Inferior parietal cortex (tissue), 1 donor: ENCODE measurements at regions not wholly inside any gene's neighbourhood (a gene's known extent, or its start where the extent isn't known, plus 50 kb on each side); places are given as distances from the start of the nearest gene placed in this dataset.
"Not testable (repeated sequence)": the region's sequence is repeated elsewhere in the genome, so short reads cannot be mapped to it uniquely, and the experiment has no call there.

Experiments
- DNase-seq: peaks from one replicate; pipeline ENCODE4 v3.0.0-alpha.2; 2016; ENCODE audit errors: extremely low spot score

GRCh38 chr16:22572331-22573224, 61.9 kb downstream of the NPIPB5 start:
- DNase-seq = peak; percentile 27

GRCh38 chr16:22573225-22573530, 62.5 kb downstream of the NPIPB5 start:
- not testable (repeated sequence) for DNase-seq

- DNase-seq = not testable (repeated sequence)
These were observed 65.8 kb downstream of the NPIPB5 start for GRCh38 chr16:22576506-22576905.

- DNase-seq = not testable (repeated sequence)
These were observed 72.5 kb downstream of the NPIPB5 start for GRCh38 chr16:22583195-22583594.

GRCh38 chr16:22584459-22584858, 73.8 kb downstream of the NPIPB5 start:
- not testable (repeated sequence) for DNase-seq

GRCh38 chr16:22584941-22585340, 74.2 kb downstream of the NPIPB5 start:
- not testable (repeated sequence) for DNase-seq

GRCh38 chr16:22585431-22585830, 74.7 kb downstream of the NPIPB5 start:
- not testable (repeated sequence) for DNase-seq

GRCh38 chr16:22586732-22587131, 76.0 kb downstream of the NPIPB5 start:
- DNase-seq = not testable (repeated sequence)

- not testable (repeated sequence) for DNase-seq
These were observed 79.1 kb downstream of the NPIPB5 start for GRCh38 chr16:22589757-22590156.

GRCh38 chr16:22596445-22597045, 85.9 kb downstream of the NPIPB5 start:
- not testable (repeated sequence) for DNase-seq

GRCh38 chr16:22603744-22604143, 93.1 kb downstream of the NPIPB5 start:
- DNase-seq = not testable (repeated sequence)

GRCh38 chr16:22606619-22607018, 95.9 kb downstream of the NPIPB5 start:
- not testable (repeated sequence) for DNase-seq

GRCh38 chr16:22609798-22610197, 99.1 kb downstream of the NPIPB5 start:
- not testable (repeated sequence) for DNase-seq

GRCh38 chr16:22611128-22611527, 100.4 kb downstream of the NPIPB5 start:
- not testable (repeated sequence) for DNase-seq

- DNase-seq = no peak
These were observed 103.7 kb downstream of the NPIPB5 start for GRCh38 chr16:22614271-22614947.

- no peak for DNase-seq
These were observed 108.2 kb downstream of the NPIPB5 start for GRCh38 chr16:22618842-22619241.

GRCh38 chr16:22621586-22622155, 111.0 kb downstream of the NPIPB5 start:
- no peak for DNase-seq

- DNase-seq = no peak
These were observed 112.0 kb downstream of the NPIPB5 start for GRCh38 chr16:22622703-22623102.

- DNase-seq = no peak
These were observed 112.7 kb downstream of the NPIPB5 start for GRCh38 chr16:22623351-22623781.

- DNase-seq = no peak
These were observed 113.5 kb downstream of the NPIPB5 start for GRCh38 chr16:22624038-22624799.

GRCh38 chr16:22624800-22625533, 114.3 kb downstream of the NPIPB5 start:
- DNase-seq = no peak
